Endothelial cell of hepatic sinusoid (primary cell): ENCODE measurements at regions not wholly inside any gene's neighbourhood (a gene's known extent, or its start where the extent isn't known, plus 50 kb on each side); places are given as distances from the start of the nearest gene placed in this dataset.

Experiments
- in situ Hi-C: cut with HindIII; loops from 2 replicates; pipeline ENCODE4 v1.10.0; 2017; ENCODE audit warnings: low sequenced_read_pairs

DNA sequence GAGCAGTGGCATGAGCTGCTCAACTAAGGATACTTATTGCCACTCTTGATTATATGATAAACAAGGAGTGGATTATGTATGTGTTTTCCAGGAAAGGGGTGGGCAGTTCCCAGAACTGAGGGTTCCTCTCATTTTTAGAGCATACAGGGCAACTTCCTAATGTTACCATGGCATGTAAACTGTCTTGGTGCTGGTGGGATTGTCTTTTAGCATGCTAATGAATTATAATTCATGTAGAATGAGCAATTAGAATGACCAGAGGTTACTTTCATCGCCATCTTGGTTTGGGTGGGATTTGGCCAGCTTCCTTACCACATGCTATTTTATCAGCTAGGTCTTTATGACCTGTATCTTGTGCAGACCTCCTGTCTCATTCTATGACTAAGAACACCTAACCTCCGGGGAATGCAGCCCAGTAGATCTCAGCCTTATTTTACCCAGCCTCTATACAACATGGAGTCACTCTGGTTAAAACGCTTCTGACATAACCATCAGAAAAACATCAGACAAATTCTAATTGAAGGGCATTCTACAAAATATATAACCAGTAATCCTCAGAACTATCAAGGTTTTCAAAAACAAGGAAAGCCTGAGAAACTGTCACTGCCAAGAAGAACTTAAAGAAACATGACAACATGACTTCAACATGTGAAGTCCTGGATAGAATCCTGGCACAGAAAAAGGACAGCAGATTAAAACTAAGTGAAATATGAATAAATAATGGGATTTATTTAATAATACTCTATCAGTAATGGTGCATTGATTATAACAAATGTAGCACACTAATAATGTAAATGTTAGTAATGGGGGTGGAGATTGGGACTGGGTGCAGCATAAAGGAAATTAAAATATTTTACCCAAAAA is 365.0 kb downstream of the SEMA3D start:
- in situ Hi-C loops, result no loop called here

GRCh38 chr7:84820481-84820880 is 366.4 kb downstream of the SEMA3D start:
- in situ Hi-C loops, result no loop called here

- in situ Hi-C loops, result no loop called here
Observed at GRCh38 chr7:84817016-84817415, 369.8 kb downstream of the SEMA3D start.

DNA sequence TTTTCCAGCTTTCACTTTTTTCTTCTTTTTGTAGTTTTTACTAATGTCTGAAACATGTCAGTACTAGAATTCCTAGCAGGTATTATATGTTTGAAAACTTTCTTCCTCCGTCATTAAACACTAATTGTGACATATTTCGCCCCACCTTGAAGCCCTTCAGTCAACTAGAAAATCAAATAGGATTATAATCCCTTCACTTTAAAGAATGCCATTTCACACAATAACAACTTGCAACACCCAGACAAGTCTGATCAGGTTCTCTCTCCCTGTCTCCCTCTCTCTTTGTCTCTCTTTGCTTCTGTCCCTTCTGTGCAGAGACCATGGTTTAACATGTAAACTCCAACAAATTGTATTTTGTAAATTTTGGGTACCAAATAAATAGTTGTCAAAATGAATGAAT is 373.5 kb downstream of the SEMA3D start:
- in situ Hi-C loops, result no loop called here

- in situ Hi-C loops, result no loop called here
Observed at GRCh38 chr7:84812021-84812420, 374.8 kb downstream of the SEMA3D start.

- in situ Hi-C loops, result no loop called here
Observed at GRCh38 chr7:84811362-84811761, 375.5 kb downstream of the SEMA3D start.

GRCh38 chr7:84809877-84810276 is 377.0 kb downstream of the SEMA3D start:
- in situ Hi-C loops, result no loop called here

DNA sequence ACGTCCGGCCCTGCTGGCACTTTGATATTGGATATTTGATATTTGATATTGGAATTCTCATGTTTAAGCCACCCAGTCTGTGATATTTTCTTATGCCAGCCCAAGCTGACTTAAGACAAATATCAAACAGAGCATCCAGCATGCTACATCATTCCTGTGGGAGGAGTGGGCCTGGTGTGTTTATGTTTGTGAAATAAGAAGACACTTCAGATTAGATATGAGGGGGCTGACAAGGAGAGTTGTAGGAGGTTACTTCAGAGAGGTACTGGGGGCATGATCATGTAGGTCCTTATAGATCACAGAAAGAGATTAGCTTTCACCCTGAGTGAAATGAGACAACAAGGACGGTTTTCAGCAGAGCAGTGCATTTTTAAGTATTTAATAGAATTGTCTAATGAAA is 382.9 kb downstream of the SEMA3D start:
- in situ Hi-C loops, result no loop called here

DNA sequence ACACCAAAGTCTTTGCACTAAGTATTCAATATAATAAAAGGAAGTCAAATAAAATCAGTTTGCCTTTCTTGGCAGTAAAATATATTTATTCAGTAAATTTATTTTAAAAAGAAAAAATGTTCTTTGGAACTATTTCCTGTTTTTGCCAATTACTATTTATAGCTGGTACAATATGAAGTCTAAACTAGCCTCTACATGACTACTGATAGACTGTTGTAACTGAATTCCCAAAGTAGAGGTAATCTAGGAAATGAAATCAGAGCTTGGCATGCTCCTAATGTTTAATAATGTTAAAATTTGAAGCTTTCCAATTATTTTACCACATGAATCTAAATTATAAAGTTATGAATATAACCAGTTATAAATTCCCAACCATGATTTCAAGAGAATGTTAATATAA is 385.5 kb downstream of the SEMA3D start:
- in situ Hi-C loops, result no loop called here

DNA sequence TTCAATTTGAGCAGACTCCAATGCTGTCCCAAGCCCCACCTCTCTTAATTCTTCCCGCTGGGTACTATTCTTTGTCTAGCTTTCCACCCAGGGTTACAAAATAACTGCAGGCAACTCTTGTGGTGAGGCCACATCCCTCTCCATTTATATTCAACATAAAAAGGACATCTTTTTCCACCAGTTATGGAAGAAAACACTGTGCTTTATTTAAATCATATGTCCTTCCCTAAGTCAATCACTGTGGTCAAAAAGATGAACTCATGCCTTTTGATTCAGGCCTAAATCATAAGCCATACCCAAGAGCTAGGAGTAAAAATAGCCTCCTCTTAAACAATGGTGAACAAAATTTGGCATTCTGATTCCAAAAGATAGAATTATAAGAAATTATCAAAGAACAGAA is 386.0 kb downstream of the SEMA3D start:
- in situ Hi-C loops, result no loop called here

- in situ Hi-C loops, result no loop called here
Observed at GRCh38 chr7:84799106-84799505, 387.8 kb downstream of the SEMA3D start.

GRCh38 chr7:84792231-84792893 is 394.5 kb downstream of the SEMA3D start:
- in situ Hi-C loops, result no loop called here

DNA sequence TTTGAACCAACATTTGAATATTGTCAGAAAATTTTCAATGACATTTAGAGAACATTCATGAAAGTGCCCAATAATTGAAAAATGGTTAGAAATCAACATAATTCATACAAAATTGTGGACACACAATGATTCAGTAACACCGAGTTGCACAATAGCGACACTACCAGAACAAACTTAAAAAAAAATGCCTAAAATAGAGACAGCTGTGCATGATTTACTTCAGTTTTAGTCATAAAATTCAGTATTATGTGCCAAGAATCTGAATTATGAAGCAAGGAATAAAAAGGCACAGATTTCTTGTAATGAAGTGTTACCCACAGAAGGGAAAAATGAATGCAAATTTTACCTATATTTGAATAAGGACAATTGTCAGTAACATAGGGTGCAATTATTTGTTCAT is 396.0 kb downstream of the SEMA3D start:
- in situ Hi-C loops, result no loop called here

DNA sequence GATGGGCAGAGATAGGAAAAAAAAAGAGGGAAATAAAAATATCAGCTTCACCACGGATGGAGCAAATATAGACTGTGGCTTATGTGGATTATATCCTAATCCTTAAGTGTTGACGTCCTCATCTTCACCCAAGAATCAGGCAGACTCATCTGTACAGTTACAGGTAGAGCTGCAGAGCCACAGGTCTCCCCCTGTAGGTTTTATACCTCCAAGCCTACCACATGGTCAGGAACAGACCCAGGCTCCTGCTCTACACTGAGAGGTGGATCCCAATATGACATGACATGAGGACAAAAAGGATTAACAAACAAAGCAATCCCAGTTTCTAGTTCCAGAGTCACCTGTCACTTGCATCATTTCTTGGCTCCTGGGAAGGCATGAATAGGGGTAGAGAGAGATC is 400.8 kb downstream of the SEMA3D start:
- in situ Hi-C loops, result no loop called here

DNA sequence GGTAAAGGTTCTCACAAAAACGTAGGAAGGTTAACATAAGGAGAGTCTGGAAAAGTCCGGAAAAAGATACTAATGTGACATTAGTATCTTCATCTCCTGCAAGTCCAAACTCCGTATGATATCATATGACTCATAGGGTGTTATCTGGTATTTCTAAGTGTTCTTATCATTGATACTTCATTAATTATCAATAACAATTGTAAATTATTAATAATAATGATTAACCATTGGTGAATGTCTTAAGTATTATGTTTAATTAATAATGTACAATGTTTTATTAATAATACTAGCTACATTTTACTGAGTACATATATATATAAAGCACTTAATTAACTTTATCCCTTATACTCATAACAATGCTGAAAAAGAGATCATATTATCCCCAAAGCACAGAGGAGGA is 402.4 kb downstream of the SEMA3D start:
- in situ Hi-C loops, result no loop called here

DNA sequence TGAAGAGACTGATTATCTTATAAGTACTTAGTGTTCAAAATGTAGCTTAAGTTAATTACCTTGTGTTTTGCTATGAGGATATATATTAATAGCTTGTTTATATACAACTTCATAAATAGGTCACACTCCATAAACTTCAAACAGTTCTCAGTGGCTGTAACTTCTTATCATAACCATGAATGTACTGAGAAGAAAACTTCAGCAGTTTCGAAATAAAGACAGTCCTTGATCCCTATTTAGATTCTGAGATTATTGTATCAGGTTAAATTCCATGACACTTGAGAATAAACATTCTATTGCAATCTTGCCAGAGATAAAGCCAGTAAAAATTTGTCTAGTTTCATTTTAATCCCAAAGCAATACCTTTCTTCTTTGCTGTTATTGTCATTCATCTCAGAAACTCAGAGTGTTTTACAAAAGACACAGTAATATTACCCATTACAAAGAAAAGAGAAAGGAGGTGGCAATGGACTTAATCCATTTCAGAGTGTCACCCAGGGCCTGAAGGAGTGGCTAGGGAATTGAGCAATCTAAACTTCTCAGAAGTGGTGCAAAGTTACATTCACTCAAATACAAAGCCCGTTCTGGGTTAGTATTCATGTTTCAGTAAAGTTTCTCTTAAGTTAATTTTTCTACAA is 403.6 kb downstream of the SEMA3D start:
- in situ Hi-C loops, result no loop called here

DNA sequence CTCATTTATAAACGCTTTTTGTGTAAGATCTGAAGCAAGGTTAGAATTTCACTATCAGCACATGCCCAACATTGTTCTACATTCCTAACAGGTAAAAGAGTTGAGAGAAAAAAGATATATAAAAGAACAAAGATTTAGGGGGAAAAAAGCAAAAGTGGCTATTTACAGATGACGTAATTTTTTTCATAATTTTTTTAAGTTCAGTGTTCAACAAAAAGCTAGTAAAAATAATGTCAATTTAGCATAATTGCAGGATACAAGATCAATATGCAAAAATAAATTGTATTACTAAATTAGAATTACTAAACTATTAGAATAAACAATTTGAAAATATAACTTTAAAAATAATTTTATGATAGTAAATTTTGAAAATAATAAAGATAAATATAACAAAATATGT is 405.0 kb downstream of the SEMA3D start:
- in situ Hi-C loops, result no loop called here

DNA sequence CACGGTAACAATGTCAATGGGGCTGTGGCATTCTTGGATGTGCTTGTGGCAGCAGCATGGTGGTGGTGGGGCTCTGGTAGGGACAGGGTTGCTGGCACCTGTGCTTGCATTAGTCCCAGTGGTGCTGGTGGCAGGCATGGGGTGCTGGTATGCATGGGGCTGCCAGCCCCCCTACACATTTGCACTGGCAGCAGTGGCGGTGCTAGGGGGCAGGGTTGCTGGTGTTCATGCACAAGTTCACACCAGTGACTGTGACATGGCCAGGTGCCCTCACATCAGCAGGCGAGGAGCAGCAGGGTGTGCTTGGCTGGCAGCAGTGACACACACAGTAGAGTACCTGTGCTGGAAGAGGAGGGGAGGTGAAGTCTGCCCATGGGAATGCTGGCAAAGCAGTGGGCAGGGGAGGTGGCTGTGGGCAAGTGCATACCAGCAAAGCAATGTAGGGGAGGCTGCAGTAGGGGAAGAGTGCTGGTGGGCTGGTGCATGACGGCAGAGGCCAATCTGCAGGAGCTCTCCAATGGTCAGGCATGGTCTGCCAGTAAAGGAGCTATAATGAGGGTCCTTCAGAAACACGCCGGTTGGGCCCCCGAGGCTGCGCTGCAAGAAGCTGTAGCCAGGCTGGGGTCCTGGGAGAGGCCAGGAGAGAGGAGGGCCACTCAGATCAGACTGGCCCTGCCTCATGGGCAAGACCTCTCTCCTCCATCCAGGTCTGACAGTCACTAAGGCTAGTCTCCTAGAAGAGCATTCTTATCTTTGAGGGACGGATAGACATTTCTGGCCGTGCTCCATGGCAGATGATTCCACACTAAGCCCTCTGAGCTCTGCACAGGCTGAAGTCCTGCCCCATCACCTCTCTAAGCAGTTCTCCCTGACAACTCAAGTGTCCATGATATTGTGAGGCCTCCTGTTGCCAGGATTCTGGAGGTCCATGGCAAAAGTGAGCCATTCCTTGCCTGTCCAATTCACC is 406.4 kb downstream of the SEMA3D start:
- in situ Hi-C loops, result no loop called here

DNA sequence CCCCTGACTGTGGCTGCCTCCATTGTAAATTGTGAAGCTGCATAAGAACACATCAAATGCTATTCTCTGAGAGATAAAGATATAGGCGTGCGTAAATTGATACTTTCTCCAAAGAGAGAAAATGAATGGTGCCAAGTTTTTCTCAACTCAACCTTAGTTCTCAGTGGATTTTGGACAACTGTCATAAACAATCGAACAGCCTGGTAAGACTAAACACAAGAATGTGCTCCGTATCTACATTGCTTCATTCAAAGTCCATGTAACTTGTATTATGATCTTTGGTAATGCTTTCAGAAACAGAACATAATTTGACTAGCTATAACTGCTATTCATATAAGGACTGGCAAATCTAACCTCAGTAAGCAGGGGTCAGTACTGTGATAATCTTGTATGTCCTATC is 429.1 kb downstream of the SEMA3D start:
- in situ Hi-C loops, result no loop called here

DNA sequence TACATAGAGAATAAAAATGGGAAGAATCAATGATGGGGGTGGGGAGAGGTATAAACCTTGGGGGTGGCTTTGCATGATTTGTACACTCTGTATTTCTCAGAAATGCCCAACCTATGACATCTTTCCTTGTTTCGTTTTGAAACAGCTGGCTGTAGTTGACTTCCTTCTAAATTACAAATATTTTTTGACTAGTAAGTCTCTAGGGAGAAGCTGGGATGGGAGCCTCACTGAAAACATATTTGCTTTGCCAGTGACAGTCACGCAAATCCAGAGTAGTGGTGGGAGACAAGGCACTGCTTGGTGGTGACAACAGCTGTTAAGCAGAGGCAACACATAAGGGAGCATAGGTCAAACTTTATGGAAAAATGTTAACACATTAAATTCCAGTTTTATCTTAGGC is 440.5 kb downstream of the SEMA3D start:
- in situ Hi-C loops, result no loop called here

- in situ Hi-C loops, result no loop called here
Observed at GRCh38 chr7:84744385-84744784, 442.5 kb downstream of the SEMA3D start.
